HEK293T (cell line): ENCODE measurements at regions not wholly inside any gene's neighbourhood (a gene's known extent, or its start where the extent isn't known, plus 50 kb on each side); places are given as distances from the start of the nearest gene placed in this dataset.

Experiments
- ARNT ChIP-seq: fragments of 450-650 bp; IDR thresholded peaks from 2 replicates; pipeline ENCODE4 v1.6.1; 2017; ENCODE audit warnings: mild to moderate bottlenecking
- BHLHE40 ChIP-seq: fragments of 450-650 bp; IDR thresholded peaks from 2 replicates; pipeline ENCODE4 v1.6.1; 2016; ENCODE audit warnings: mild to moderate bottlenecking, moderate library complexity, borderline replicate concordance
- ELF4 ChIP-seq: fragments of 450-650 bp; IDR thresholded peaks from 2 replicates; pipeline ENCODE4 v1.6.1; 2017; ENCODE audit warnings: antibody characterized with exemption
- FOXA1 ChIP-seq: fragments of 450-650 bp; IDR thresholded peaks from 2 replicates; pipeline ENCODE4 v1.6.1; 2016; ENCODE audit warnings: mild to moderate bottlenecking
- FOXK2 ChIP-seq: fragments of 450-650 bp; IDR thresholded peaks from 2 replicates; pipeline ENCODE4 v1.6.1; 2016; ENCODE audit warnings: mild to moderate bottlenecking
- FOXM1 ChIP-seq: fragments of 450-650 bp; IDR thresholded peaks from 2 replicates; pipeline ENCODE4 v1.6.1; 2017; ENCODE audit warnings: mild to moderate bottlenecking, borderline replicate concordance
- HDGF ChIP-seq: fragments of 450-650 bp; IDR thresholded peaks from 2 replicates; pipeline ENCODE4 v1.6.1; 2017; ENCODE audit warnings: antibody characterized with exemption, borderline replicate concordance
- LEF1 ChIP-seq: fragments of 450-650 bp; IDR thresholded peaks from 2 replicates; pipeline ENCODE4 v1.6.1; 2017; ENCODE audit warnings: mild to moderate bottlenecking, borderline replicate concordance
- NFRKB ChIP-seq: fragments of 450-650 bp; IDR thresholded peaks from 2 replicates; pipeline ENCODE4 v1.6.1; 2016; ENCODE audit warnings: mild to moderate bottlenecking, moderate library complexity
- SP1 ChIP-seq: fragments of 450-650 bp; IDR thresholded peaks from 2 replicates; pipeline ENCODE4 v1.6.1; 2017
- TARDBP ChIP-seq: fragments of 450-650 bp; IDR thresholded peaks from 2 replicates; pipeline ENCODE4 v1.6.1; 2016
- ZNF384 ChIP-seq: fragments of 450-650 bp; IDR thresholded peaks from 2 replicates; pipeline ENCODE4 v1.6.1; 2016
- TF ChIP-seq, protein P1 (sequence below): fragments of 450-650 bp; IDR thresholded peaks from 2 replicates; pipeline ENCODE4 v1.6.1; 2016

DNA sequence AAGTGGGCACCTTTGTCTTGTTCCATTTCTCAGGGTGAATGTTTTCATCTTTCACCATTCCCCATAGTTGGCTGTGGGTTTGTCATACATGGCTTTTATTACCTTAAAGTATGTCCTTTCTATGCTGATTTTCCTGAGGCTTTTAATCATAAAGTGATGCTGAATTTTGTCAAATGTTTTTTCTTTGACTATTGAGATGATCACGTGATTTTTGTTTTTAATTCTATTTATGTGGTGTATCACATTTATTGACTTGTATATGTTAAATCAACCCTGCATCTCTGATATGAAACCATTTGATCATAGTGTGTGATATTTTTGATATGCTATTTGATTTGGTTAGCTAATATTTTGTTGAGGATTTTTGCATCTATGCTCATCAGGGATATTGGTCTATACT is 216.4 kb upstream of the FAT3 start:
- TF ChIP-seq HDGF (no peak), ARNT (no peak), FOXM1 (no peak), NFRKB (no peak), FOXA1 (no peak), BHLHE40 (no peak), ZNF384 (no peak), LEF1 (no peak), TARDBP (no peak), ELF4 (no peak), SP1 (no peak), FOXK2 (no peak)
- TF ChIP-seq, protein P1, sequence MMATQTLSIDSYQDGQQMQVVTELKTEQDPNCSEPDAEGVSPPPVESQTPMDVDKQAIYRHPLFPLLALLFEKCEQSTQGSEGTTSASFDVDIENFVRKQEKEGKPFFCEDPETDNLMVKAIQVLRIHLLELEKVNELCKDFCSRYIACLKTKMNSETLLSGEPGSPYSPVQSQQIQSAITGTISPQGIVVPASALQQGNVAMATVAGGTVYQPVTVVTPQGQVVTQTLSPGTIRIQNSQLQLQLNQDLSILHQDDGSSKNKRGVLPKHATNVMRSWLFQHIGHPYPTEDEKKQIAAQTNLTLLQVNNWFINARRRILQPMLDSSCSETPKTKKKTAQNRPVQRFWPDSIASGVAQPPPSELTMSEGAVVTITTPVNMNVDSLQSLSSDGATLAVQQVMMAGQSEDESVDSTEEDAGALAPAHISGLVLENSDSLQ: no peak
